ENCODE measurements at regions not wholly inside any gene's neighbourhood (a gene's known extent, or its start where the extent isn't known, plus 50 kb on each side); places are given as distances from the start of the nearest gene placed in this dataset.
"Not testable (repeated sequence)": the region's sequence is repeated elsewhere in the genome, so short reads cannot be mapped to it uniquely, and the experiment has no call there.

GRCh38 chr12:14239935-14240872 lies 125.3 kb upstream of the ATF7IP start:
- intact Hi-C loops (cut with micrococcal nuclease; ENCODE audit: unreplicated experiment): loop anchor here (1.0 to 10.0 kb wide), 8 partner anchors 9 to 477 kb away; partner anchors contain the start of gene PLBD1
- Mint-ChIP-seq H3K9me3 (ENCODE audit: low read depth, unreplicated experiment) (peaks cover 8% of the 10 kb centered on the region), H3K4me3 (ENCODE audit: low read depth, unreplicated experiment) (peak overlapping the region; percentile 64), H3K4me1 (ENCODE audit: low read depth, unreplicated experiment) (peaks cover 41% of the 10 kb centered on the region), H3K27ac (ENCODE audit: unreplicated experiment) (peak overlapping the region; percentile 93), H3K27me3 (ENCODE audit: unreplicated experiment) (no peaks in the 10 kb centered on the region), H3K36me3 (ENCODE audit: insufficient read depth, unreplicated experiment) (peaks cover 20% of the 10 kb centered on the region)
- CTCF ChIA-PET: interaction anchor here (0.5 to 3.8 kb wide), 4 partner anchors 125 to 529 kb away, joined by 3 to 17 read pairs (median 4); partner anchors contain the start of gene ATF7IP
- TF ChIP-seq CTCF (IDR thresholded peaks at IDR 0.05; ENCODE audit: unreplicated experiment): no peak
- BruUV-seq (replicated peaks): no TSS peak
- DNase-seq: peak; percentile 79

- DNase-seq: no peak
- intact Hi-C loops (cut with micrococcal nuclease; ENCODE audit: unreplicated experiment): loop anchor here (1.0 to 2.0 kb wide), 3 partner anchors 8 to 126 kb away; no protein-coding TSS in a partner anchor
- Mint-ChIP-seq H3K9me3 (ENCODE audit: low read depth, unreplicated experiment) (peaks cover 8% of the 10 kb centered on the region), H3K27me3 (ENCODE audit: unreplicated experiment) (no peaks in the 10 kb centered on the region), H3K4me1 (ENCODE audit: low read depth, unreplicated experiment) (peaks cover 41% of the 10 kb centered on the region), H3K4me3 (ENCODE audit: low read depth, unreplicated experiment) (peak overlapping the region; percentile 64), H3K36me3 (ENCODE audit: insufficient read depth, unreplicated experiment) (peaks cover 20% of the 10 kb centered on the region), H3K27ac (ENCODE audit: unreplicated experiment) (peak overlapping the region; percentile 93)
- CTCF ChIA-PET: interaction anchor here (0.5 to 3.8 kb wide), 4 partner anchors 125 to 587 kb away, joined by 3 to 17 read pairs (median 4); partner anchors contain the start of gene ATF7IP
- BruUV-seq (replicated peaks): no TSS peak
- TF ChIP-seq CTCF (IDR thresholded peaks at IDR 0.05; ENCODE audit: unreplicated experiment): no peak
Measured at GRCh38 chr12:14240873-14241220, 124.6 kb upstream of the ATF7IP start.

GRCh38 chr12:14242825-14243224 lies 122.7 kb upstream of the ATF7IP start:
- intact Hi-C loops (cut with micrococcal nuclease; ENCODE audit: unreplicated experiment); BruUV-seq (replicated peaks); H3K4me3 Mint-ChIP-seq (ENCODE audit: low read depth, unreplicated experiment); H3K27me3 Mint-ChIP-seq (ENCODE audit: unreplicated experiment); DNase-seq; H3K27ac Mint-ChIP-seq (ENCODE audit: unreplicated experiment); CTCF ChIA-PET; H3K9me3 Mint-ChIP-seq (ENCODE audit: low read depth, unreplicated experiment): not testable (repeated sequence)
- H3K4me1 Mint-ChIP-seq (ENCODE audit: low read depth, unreplicated experiment): peaks cover 39% of the 10 kb centered on the region
- peaks cover 20% of the 10 kb centered on the region for H3K36me3 Mint-ChIP-seq (ENCODE audit: insufficient read depth, unreplicated experiment)

- CTCF ChIA-PET: no interaction called here
- Mint-ChIP-seq H3K27ac (ENCODE audit: unreplicated experiment) (no peak overlapping the region), H3K4me1 (ENCODE audit: low read depth, unreplicated experiment) (peaks cover 33% of the 10 kb centered on the region), H3K9me3 (ENCODE audit: low read depth, unreplicated experiment) (peaks cover 8% of the 10 kb centered on the region), H3K4me3 (ENCODE audit: low read depth, unreplicated experiment) (no peak overlapping the region), H3K36me3 (ENCODE audit: insufficient read depth, unreplicated experiment) (peaks cover 20% of the 10 kb centered on the region), H3K27me3 (ENCODE audit: unreplicated experiment) (no peaks in the 10 kb centered on the region)
- TF ChIP-seq CTCF (IDR thresholded peaks at IDR 0.05; ENCODE audit: unreplicated experiment): no peak
- intact Hi-C loops (cut with micrococcal nuclease; ENCODE audit: unreplicated experiment): no loop called here
- DNase-seq: no peak
- BruUV-seq (replicated peaks): no TSS peak
Measured at GRCh38 chr12:14243941-14244340, 121.5 kb upstream of the ATF7IP start.

Measured in Calu3 (cell line).